ENCODE measurements at regions not wholly inside any gene's neighbourhood (a gene's known extent, or its start where the extent isn't known, plus 50 kb on each side); places are given as distances from the start of the nearest gene placed in this dataset.

DNA sequence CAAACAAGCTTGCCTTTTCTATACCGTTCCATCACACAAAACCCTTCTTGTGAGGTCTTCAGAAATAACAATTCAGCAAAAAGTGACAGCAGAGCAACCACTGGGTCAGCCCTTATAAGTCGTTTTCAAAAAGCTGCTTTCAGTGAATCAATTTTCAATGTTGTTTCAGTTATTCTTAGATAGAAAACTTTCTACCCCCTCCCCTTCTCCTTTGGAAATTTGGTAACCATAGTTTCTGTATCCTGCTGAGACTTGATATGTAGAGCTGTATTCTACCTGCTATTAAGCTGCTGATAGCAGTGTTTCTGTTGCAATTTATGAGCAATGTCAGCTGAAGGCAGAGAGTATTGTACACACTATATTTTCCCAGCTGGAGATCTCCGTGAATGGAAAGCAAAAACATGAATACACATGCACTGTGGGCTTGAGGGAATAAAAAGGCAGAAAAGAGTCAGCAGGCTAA is 75.7 kb downstream of the ZNF608 start:
- no peak for DNase-seq (ENCODE audit: low read depth)
- H3K4me3 ChIP-seq (ENCODE audit: control insufficient read depth, low read depth, low read length) = no peak overlapping the region
- no peak for TF ChIP-seq CTCF (IDR thresholded peaks at IDR 0.05; ENCODE audit: control insufficient read depth, insufficient read depth, low read depth, low read length, missing control alignments)

DNA sequence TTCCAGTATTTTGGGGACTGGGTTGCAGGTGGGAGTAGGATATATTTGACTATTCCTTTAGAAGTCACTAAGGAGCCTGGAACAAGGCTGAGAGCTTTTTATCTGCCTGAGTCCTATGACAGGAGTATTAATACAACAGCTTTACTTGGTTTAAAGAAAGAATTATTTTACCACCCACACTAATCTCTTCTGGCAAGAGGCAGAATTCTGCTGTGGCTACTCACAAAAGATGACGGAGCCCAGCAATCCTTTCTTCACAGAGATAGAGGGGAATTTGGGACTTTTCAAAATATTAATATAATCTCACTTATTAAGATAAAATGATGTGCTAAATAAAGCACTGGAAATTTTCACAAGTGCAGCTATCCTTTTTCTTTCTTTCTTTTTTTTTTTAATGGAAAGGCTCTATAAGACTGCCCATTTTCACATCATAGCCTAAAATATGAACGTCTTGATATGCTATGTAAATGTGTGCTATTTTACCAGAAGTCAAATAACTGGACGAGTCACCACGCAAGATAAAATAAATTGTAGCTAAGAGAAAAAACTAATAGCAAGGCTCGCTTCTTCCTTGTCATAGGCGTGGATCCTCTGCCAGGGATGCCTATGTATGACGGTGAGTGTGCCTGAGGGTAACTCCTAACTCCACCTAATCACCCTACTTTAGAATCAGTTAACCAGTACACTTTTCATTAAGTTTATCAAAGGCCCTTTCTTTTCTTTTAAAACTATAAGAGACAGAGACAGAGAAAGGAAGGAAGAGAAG is 76.3 kb downstream of the ZNF608 start:
- no peak for DNase-seq (ENCODE audit: low read depth)
- TF ChIP-seq CTCF (IDR thresholded peaks at IDR 0.05; ENCODE audit: control insufficient read depth, insufficient read depth, low read depth, low read length, missing control alignments) = no peak

GRCh38 chr5:124669300-124669648 is 77.2 kb downstream of the ZNF608 start:
- H3K4me3 ChIP-seq (ENCODE audit: control insufficient read depth, low read depth, low read length) = no peak overlapping the region
- no peak for TF ChIP-seq CTCF (IDR thresholded peaks at IDR 0.05; ENCODE audit: control insufficient read depth, insufficient read depth, low read depth, low read length, missing control alignments)
- DNase-seq (ENCODE audit: low read depth) = no peak

More for the DNA sequence above, 76.3 kb downstream of the ZNF608 start:
- H3K4me3 ChIP-seq (ENCODE audit: control insufficient read depth, low read depth, low read length) = no peak overlapping the region

GRCh38 chr5:124668353-124669299 is 77.8 kb downstream of the ZNF608 start:
- no peak overlapping the region for H3K4me3 ChIP-seq (ENCODE audit: control insufficient read depth, low read depth, low read length)
- no peak for DNase-seq (ENCODE audit: low read depth)
- TF ChIP-seq CTCF (IDR thresholded peaks at IDR 0.05; ENCODE audit: control insufficient read depth, insufficient read depth, low read depth, low read length, missing control alignments) = no peak

DNA sequence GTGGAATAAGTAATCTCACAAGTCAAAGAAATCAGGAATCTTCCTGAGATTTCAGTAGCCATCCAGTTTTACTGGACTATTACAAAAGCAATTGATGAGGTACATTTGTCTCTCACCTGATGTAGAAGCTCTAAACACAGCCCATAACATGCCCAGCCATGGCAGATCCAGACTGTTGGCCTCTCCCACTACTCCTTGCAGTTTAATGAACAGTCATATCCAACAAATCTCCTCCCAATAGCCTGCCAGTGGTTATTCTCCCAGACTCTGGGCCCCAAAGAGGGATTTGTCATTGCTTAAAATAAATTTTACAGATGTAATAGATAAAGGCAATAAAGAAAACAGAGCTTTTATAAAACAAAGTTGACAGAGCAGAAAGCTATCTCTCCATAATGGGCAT is 80.8 kb downstream of the ZNF608 start:
- no peak for TF ChIP-seq CTCF (IDR thresholded peaks at IDR 0.05; ENCODE audit: control insufficient read depth, insufficient read depth, low read depth, low read length, missing control alignments)
- no peak overlapping the region for H3K4me3 ChIP-seq (ENCODE audit: control insufficient read depth, low read depth, low read length)
- no peak for DNase-seq (ENCODE audit: low read depth)

DNA sequence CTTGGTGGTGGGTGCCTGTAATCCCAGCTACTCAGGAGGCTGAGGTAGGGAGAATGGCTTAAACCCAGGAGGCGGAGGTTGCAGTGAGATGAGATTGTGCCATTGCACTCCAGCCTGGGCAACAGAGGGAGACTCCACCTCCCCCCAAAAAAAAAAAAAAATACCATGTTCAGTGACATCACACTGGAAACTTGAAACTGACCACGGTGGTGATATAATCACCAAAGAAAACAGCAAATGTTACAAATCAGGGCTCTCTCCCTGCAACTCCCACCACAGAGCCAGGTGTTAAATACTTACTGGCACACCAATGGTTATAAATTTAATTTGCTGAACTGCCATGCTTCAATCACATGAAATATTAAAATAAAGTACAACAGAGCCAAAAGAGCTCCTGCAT is 81.4 kb downstream of the ZNF608 start:
- H3K4me3 ChIP-seq (ENCODE audit: control insufficient read depth, low read depth, low read length) = no peak overlapping the region
- TF ChIP-seq CTCF (IDR thresholded peaks at IDR 0.05; ENCODE audit: control insufficient read depth, insufficient read depth, low read depth, low read length, missing control alignments) = no peak
- DNase-seq (ENCODE audit: low read depth) = no peak
